ENCODE measurements at regions not wholly inside any gene's neighbourhood (a gene's known extent, or its start where the extent isn't known, plus 50 kb on each side); places are given as distances from the start of the nearest gene placed in this dataset.

GRCh38 chr19:31448221-31448657, 99.0 kb upstream of the TSHZ3 start:
- TF ChIP-seq CTCF (IDR thresholded peaks at IDR 0.05; ENCODE audit: low read depth, low read length, missing input control) (no peak), MAX (IDR thresholded peaks at IDR 0.05) (no peak), JUND (IDR thresholded peaks at IDR 0.05) (no peak), EGR1 (IDR thresholded peaks at IDR 0.05; ENCODE audit: low read depth in 2 of 2) (no peak), YY1 (IDR thresholded peaks at IDR 0.05) (no peak), ATF3 (IDR thresholded peaks at IDR 0.05) (no peak), TAF1 (conservative IDR thresholded peaks at IDR 0.05) (no peak), ZBTB33 (IDR thresholded peaks at IDR 0.05) (no peak), REST (IDR thresholded peaks at IDR 0.05) (no peak), FOXA1 (IDR thresholded peaks at IDR 0.05) (no peak), GABPA (IDR thresholded peaks at IDR 0.05 in 1 of 2, conservative IDR thresholded peaks at IDR 0.05 in 1 of 2) (no peak), RAD21 (IDR thresholded peaks at IDR 0.05) (no peak), RXRA (IDR thresholded peaks at IDR 0.05) (no peak), FOXA2 (IDR thresholded peaks at IDR 0.05) (no peak)
